Muscle layer of colon (tissue), 2 donors: ENCODE measurements at regions not wholly inside any gene's neighbourhood (a gene's known extent, or its start where the extent isn't known, plus 50 kb on each side); places are given as distances from the start of the nearest gene placed in this dataset.
"Not testable (repeated sequence)": the region's sequence is repeated elsewhere in the genome, so short reads cannot be mapped to it uniquely, and the experiment has no call there.

ENCODE experiments used
- H3K27ac ChIP-seq: one replicate; pipeline ENCODE4 v1.7.0; 2013; ENCODE audit warnings: low read depth, mild to moderate bottlenecking, low read length, moderate library complexity
- H3K27me3 ChIP-seq, 2 donors: one replicate each; pipeline ENCODE4 v1.7.0; 2013; ENCODE audit warnings: low read length in 2 of 2, mild to moderate bottlenecking in 2 of 2; ENCODE audit not compliant: insufficient read depth in 2 of 2, control insufficient read depth in 1 of 2
- H3K36me3 ChIP-seq: one replicate; pipeline ENCODE4 v1.7.0; 2013; ENCODE audit warnings: mild to moderate bottlenecking, low read length; ENCODE audit not compliant: insufficient read depth
- H3K4me1 ChIP-seq: one replicate; pipeline ENCODE4 v1.7.0; 2013; ENCODE audit warnings: mild to moderate bottlenecking, low read length; ENCODE audit not compliant: insufficient read depth
- H3K4me3 ChIP-seq, 2 donors: one replicate each; pipeline ENCODE4 v1.7.0; 2013; ENCODE audit warnings: low read length in 2 of 2, low read depth in 1 of 2, mild to moderate bottlenecking in 1 of 2, moderate library complexity in 1 of 2
- H3K9ac ChIP-seq: one replicate; pipeline ENCODE4 v1.7.0; 2013; ENCODE audit warnings: low read length
- H3K9me3 ChIP-seq: one replicate; pipeline ENCODE4 v1.7.0; 2013; ENCODE audit warnings: mild to moderate bottlenecking, low read length
- donor health status: abdominal sarcoma.
- donor health status: Adenocarcinoma of cecum.

- no peaks in the 10 kb centered on the region for H3K36me3 ChIP-seq
Observed at GRCh38 chr10:10044922-10045764, 972.5 kb upstream of the CELF2 start.

GRCh38 chr10:10045765-10046028 lies 972.0 kb upstream of the CELF2 start:
- H3K36me3 ChIP-seq, result no peaks in the 10 kb centered on the region
- no peaks in the 10 kb centered on the region for H3K4me1 ChIP-seq
- no peak overlapping the region for H3K4me3 ChIP-seq
- no peaks in the 10 kb centered on the region for H3K27me3 ChIP-seq
- H3K27ac ChIP-seq, result no peak overlapping the region
- no peaks in the 10 kb centered on the region for H3K9me3 ChIP-seq
- H3K9ac ChIP-seq, result no peak overlapping the region

More at GRCh38 chr10:10044922-10045764, 972.5 kb upstream of the CELF2 start:
- Histone ChIP-seq H3K9ac (no peak overlapping the region), H3K27ac (no peak overlapping the region), H3K4me1 (no peaks in the 10 kb centered on the region), H3K9me3 (no peaks in the 10 kb centered on the region), H3K27me3 (no peaks in the 10 kb centered on the region), H3K4me3 (no peak overlapping the region)

GRCh38 chr10:10047426-10047825 lies 970.2 kb upstream of the CELF2 start:
- Histone ChIP-seq H3K9ac (no peak overlapping the region), H3K4me3 (no peak overlapping the region), H3K9me3 (no peaks in the 10 kb centered on the region), H3K27ac (no peak overlapping the region), H3K4me1 (no peaks in the 10 kb centered on the region), H3K36me3 (no peaks in the 10 kb centered on the region), H3K27me3 (no peaks in the 10 kb centered on the region)

GRCh38 chr10:10053051-10053450 lies 964.6 kb upstream of the CELF2 start:
- no peaks in the 10 kb centered on the region for H3K36me3 ChIP-seq
- H3K9me3 ChIP-seq, result no peaks in the 10 kb centered on the region
- no peaks in the 10 kb centered on the region for H3K4me1 ChIP-seq
- no peak overlapping the region for H3K9ac ChIP-seq
- no peak overlapping the region for H3K4me3 ChIP-seq
- H3K27me3 ChIP-seq, result no peaks in the 10 kb centered on the region
- no peak overlapping the region for H3K27ac ChIP-seq

- H3K4me1 ChIP-seq, result no peaks in the 10 kb centered on the region
- no peaks in the 10 kb centered on the region for H3K36me3 ChIP-seq
- H3K4me3 ChIP-seq, result no peak overlapping the region
- H3K9me3 ChIP-seq, result no peaks in the 10 kb centered on the region
- H3K27me3 ChIP-seq, result no peaks in the 10 kb centered on the region
- no peak overlapping the region for H3K27ac ChIP-seq
- no peak overlapping the region for H3K9ac ChIP-seq
Observed at GRCh38 chr10:10054466-10054865, 963.2 kb upstream of the CELF2 start.

- no peaks in the 10 kb centered on the region for H3K36me3 ChIP-seq
- H3K4me3 ChIP-seq, result no peak overlapping the region
- H3K27ac ChIP-seq, result no peak overlapping the region
- H3K9me3 ChIP-seq, result no peaks in the 10 kb centered on the region
- H3K9ac ChIP-seq, result no peak overlapping the region
- no peaks in the 10 kb centered on the region for H3K27me3 ChIP-seq
- H3K4me1 ChIP-seq, result no peaks in the 10 kb centered on the region
Observed at GRCh38 chr10:10055656-10056442, 961.8 kb upstream of the CELF2 start.

- no peak overlapping the region for H3K4me3 ChIP-seq
- no peaks in the 10 kb centered on the region for H3K4me1 ChIP-seq
- H3K9me3 ChIP-seq, result no peaks in the 10 kb centered on the region
- no peaks in the 10 kb centered on the region for H3K36me3 ChIP-seq
- H3K9ac ChIP-seq, result no peak overlapping the region
- H3K27me3 ChIP-seq, result no peaks in the 10 kb centered on the region
- no peak overlapping the region for H3K27ac ChIP-seq
Observed at GRCh38 chr10:10056961-10057360, 960.7 kb upstream of the CELF2 start.

- H3K27me3 ChIP-seq, result no peaks in the 10 kb centered on the region
- no peak overlapping the region for H3K4me3 ChIP-seq
- no peaks in the 10 kb centered on the region for H3K4me1 ChIP-seq
- no peaks in the 10 kb centered on the region for H3K36me3 ChIP-seq
- H3K9ac ChIP-seq, result no peak overlapping the region
- H3K27ac ChIP-seq, result no peak overlapping the region
- no peaks in the 10 kb centered on the region for H3K9me3 ChIP-seq
Observed at GRCh38 chr10:10067644-10068043, 950.0 kb upstream of the CELF2 start.

- not testable (repeated sequence) for H3K4me3 ChIP-seq, H3K4me1 ChIP-seq, H3K36me3 ChIP-seq, H3K9ac ChIP-seq, H3K9me3 ChIP-seq, H3K27ac ChIP-seq, H3K27me3 ChIP-seq
Observed at GRCh38 chr10:10074847-10075246, 942.8 kb upstream of the CELF2 start.

- H3K27me3 ChIP-seq, result no peaks in the 10 kb centered on the region
- H3K36me3 ChIP-seq, result no peaks in the 10 kb centered on the region
- no peak overlapping the region for H3K9ac ChIP-seq
- H3K4me3 ChIP-seq, result no peak overlapping the region
- H3K9me3 ChIP-seq, result no peaks in the 10 kb centered on the region
- H3K4me1 ChIP-seq, result no peaks in the 10 kb centered on the region
- no peak overlapping the region for H3K27ac ChIP-seq
Observed at GRCh38 chr10:10078446-10078845, 939.2 kb upstream of the CELF2 start.

GRCh38 chr10:10092581-10092980 lies 925.1 kb upstream of the CELF2 start:
- Histone ChIP-seq H3K9me3 (no peaks in the 10 kb centered on the region), H3K4me1 (no peaks in the 10 kb centered on the region), H3K36me3 (no peaks in the 10 kb centered on the region), H3K4me3 (no peak overlapping the region), H3K27ac (no peak overlapping the region), H3K9ac (no peak overlapping the region), H3K27me3 (no peaks in the 10 kb centered on the region)

GRCh38 chr10:10093021-10093420 lies 924.7 kb upstream of the CELF2 start:
- H3K4me3 ChIP-seq, result no peak overlapping the region
- H3K4me1 ChIP-seq, result no peaks in the 10 kb centered on the region

More at GRCh38 chr10:10093021-10093420, 924.7 kb upstream of the CELF2 start:
- no peak overlapping the region for H3K9ac ChIP-seq
- H3K27ac ChIP-seq, result no peak overlapping the region
- H3K9me3 ChIP-seq, result no peaks in the 10 kb centered on the region
- no peaks in the 10 kb centered on the region for H3K36me3 ChIP-seq
- H3K27me3 ChIP-seq, result no peaks in the 10 kb centered on the region
